HG03457 (cell line): ENCODE measurements at regions not wholly inside any gene's neighbourhood (a gene's known extent, or its start where the extent isn't known, plus 50 kb on each side); places are given as distances from the start of the nearest gene placed in this dataset.
"Not testable (repeated sequence)": the region's sequence is repeated elsewhere in the genome, so short reads cannot be mapped to it uniquely, and the experiment has no call there.

Source experiments
- ATAC-seq: cut with Tn5 transposase; IDR thresholded peaks from one replicate; pipeline ENCODE4 v1.9.1; 2021; ENCODE audit warnings: moderate number of reproducible peaks; ENCODE audit not compliant: unreplicated experiment

DNA sequence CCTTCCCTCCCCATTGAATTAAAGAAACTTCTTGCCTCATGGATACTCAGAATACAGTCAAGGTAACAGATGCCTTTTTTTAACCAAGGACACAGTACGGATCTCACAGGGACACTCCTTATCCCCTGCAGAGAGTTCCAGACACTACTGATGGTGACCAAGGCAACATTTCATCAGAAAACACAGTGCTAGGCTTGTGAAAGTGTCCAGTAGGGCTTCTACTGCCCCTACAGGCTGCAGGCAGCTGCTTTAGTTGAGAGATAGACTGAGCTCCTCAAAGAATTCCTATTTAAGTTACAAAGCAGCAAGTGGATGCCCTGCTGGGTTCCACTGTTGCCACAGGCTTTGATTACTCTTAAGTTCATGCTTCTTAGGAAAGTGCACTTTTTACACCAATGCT, 2137.8 kb upstream of the DEFB115 start:
- not testable (repeated sequence) for ATAC-seq

DNA sequence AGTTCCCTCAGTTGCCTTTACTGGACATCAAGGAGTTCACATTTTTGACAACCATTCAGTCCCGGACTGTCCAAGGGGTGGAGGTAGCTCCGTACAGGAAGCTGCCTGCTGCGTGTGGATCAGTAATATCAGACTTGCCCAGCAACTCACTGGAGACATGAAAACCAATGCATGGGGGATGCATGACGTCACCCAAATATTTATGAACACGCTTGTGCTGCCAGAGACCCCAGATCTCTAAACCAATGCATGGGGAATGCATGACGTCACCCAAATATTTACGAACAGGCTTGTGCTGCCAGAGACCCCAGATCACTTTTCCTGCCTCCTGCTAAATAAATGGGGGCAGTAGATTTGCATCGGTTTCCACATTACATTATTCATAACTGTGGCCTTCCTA, 2137.4 kb upstream of the DEFB115 start:
- ATAC-seq = not testable (repeated sequence)

DNA sequence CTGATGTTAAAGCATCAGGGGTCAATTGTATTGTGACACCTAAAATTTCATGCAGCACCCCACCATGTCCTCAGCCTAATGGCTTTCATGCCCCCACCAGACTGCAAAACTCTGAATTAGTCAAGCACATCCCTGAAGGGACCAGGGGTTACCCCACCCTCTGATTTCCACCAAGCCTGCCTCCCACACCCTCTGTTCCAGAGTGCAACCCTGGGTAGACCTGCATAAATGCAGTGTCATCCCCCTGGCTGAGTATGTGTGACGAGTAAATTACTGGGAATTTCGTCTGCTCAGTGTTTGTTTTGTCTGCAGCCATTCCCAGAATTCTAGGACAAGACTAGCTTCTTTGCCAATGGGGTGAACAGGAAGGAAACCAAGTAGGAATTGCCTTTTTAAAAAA, 2136.9 kb upstream of the DEFB115 start:
- ATAC-seq = not testable (repeated sequence)

DNA sequence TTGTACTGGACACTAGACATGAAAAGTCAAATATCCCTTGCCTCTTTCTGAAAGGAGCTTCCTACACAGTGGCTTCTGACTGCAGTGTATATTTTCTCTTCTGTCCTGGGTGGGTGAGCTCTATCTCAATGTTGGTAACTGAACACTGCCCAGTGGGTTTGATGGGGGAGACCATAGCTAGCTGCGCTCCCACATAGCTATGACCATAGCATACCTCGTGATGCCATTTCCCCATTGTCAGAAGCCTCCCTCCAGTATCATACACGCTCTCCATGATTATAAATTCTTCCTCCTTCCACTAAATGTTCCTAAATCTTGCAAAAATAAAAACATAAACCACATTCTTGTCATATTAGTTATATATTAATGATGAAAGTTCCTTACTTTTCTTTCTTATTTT, 2134.7 kb upstream of the DEFB115 start:
- ATAC-seq = not testable (repeated sequence)

- no peak for ATAC-seq
Measured at GRCh38 chr20:29123861-29124260, 2133.6 kb upstream of the DEFB115 start.
